Activated CD4-positive, alpha-beta T cell treated with anti-CD3 and anti-CD28 coated beads, Interleukin-2, amount 50 U/mL, for 48 hours (primary cell): ENCODE measurements at regions not wholly inside any gene's neighbourhood (a gene's known extent, or its start where the extent isn't known, plus 50 kb on each side); places are given as distances from the start of the nearest gene placed in this dataset.
"Not testable (repeated sequence)": the region's sequence is repeated elsewhere in the genome, so short reads cannot be mapped to it uniquely, and the experiment has no call there.

Source experiments
- DNase-seq, 2 experiments: peaks; one replicate each; pipeline ENCODE4 v3.0.0-alpha.2; 2020

DNA sequence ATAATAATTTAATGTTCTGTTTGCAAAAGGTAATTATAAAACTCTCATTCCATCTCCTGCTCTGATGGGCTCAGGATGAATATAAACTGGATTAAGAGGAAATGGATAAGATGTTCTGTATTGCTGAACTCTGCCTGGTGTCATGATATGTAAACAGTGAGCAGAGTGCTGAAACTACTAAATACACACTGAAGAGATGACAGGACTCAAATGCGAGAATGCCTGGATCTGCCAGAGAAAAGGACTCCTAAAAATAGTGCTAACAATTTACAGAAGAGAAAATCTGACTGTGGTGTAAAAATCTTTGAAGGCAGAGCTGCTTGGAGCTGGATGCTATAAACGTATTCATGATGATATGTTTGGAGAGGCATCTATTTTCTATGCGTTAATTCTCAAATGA, 303.2 kb downstream of the RWDD3 start:
- no peak for DNase-seq

DNA sequence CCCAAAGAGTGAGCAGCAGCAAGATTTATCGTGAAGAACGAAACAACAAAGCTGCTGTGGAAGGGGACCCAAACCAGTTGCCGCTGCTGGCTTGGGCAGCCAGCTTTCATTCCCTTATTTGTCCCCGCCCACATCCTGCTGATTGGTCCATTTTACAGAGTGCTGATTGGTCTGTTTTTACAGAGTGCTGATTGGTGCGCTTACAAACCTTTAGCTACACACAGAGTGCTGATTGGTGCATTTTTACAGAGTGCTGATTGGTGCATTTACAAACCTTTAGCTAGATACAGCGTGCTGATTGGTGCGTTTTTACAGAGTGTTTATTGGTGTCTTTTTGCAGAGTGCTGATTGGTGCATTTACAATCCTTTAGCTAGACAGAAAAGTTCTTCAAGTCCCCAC, 304.2 kb downstream of the RWDD3 start:
- DNase-seq: not testable (repeated sequence)

DNA sequence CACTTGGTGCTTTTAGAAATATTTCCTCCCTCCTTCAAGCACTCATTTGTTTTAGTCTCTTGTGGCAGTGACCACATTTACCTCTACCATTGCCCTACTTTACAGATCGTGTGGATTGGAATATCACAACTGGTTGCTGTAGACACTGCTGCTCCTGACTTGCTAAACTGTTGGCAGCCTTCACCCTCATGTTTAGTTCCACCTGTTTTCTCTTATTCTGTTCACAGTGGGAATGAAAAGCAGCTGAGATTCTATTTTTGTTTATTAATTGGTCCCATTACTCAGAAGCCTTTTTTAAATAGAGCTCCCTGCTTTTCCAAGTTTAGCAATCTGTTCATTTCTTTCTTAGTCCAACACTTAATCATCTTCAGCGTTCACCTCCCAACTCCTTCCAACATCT, 308.9 kb downstream of the RWDD3 start:
- no peak for DNase-seq

DNA sequence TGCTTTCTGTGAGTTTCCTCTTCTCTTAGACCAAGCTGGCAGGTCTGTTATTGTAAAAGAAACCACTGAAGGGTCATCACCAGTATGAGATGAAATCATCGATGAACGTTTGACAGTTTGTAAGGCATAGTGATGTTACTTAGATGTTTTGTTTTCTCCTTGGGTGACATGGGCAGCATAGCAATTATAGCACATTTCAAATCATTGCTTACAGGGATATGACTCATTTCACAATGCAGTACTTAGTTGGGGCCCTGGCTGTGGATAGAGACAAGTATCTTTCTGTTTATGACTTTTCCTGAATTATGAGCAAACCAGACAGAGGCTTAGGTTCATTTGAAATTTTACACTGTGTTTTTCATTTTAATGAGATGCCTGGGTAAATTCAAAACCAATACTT, 313.0 kb downstream of the RWDD3 start:
- DNase-seq: no peak

DNA sequence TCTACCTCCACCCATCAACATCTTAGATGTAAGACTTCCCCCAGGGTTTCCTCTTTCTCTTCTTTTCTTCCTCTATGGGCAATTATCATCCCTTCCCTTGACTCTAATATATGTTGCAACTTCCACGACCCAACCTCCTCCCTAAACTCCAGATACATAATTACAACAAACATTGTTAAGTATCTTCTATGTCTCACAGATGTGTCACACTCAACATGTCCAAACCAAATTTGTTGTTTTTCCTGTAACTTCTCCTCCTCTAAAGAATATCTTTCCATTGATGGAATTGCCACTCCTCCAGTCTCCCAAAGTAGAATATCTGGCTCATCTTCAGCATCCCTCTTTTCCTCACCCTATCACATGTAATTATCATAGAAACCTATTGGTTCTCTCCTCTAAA, 314.2 kb downstream of the RWDD3 start:
- no peak for DNase-seq

DNA sequence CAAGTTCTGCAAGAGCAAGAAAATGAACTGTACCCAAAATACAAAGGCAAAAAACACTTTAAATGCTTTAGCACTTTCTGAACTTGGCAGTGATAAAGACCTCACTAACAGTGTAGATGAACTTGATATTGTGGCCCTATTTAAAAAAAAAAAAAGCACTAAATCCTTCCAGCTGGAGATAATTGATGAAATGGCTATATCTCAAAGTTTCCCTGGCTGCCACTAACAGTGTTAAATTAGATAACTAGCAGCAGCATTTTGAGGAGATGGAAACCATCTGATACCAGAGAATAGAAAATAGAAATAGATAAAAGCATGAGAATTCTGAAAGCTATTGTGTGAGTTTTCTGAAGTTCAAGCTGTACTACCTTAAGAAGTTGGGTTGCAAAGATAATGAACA, 317.2 kb downstream of the RWDD3 start:
- DNase-seq: no peak

DNA sequence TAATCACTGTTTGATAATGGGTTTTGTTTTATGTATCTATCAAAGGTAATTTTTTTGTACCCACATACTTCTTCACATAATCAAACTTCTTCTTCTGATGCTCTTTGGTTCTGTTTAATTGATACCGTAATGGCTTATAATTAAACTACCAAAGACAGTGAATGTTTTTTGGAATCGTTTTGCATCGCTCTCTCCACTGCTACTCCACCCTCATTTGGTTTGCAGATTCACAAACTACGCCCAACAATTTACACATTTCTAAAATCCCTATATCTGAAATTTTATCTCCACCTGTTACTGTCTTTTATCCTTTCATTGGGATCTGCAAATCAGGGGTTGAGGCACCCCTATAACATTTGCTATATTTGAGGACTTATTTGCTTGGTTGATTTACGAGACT, 319.6 kb downstream of the RWDD3 start:
- no peak for DNase-seq

DNA sequence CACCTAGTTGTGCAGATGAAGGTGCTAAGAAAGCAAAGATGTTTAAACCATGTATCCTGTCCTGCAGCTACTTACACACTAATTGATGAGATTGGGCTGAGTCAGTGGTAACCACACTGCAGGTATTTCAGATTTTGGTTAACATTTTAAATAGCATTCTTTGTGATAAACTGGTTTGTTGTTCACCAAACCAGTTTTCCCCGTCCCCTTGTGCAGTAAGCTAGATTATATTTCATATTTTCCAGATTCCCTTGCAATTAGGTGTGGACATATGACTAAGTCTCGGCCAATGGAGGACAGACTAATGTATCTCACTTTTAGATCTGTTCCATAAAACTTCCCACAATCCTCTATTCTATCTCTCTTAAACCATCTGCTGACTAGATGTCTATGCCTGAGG, 320.4 kb downstream of the RWDD3 start:
- no peak for DNase-seq

DNA sequence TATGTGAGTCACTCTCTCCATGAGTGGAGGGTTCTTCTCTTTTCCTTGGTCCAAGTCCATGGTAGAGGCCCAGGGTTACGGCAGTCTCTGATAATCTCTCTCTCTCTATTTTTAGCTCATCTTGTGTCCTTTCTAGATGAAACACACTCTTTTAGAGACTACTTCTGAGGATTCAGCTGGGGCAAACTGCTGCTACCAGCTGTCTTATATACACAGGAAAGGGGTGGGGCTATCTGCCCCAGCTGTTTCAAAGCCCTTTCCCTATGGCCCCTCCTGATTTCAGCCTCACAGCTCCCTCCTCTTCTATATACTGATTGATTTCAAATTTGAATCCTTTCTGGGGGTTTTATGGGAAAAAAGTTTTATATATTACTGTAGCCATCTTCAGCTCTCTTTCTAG, 324.8 kb downstream of the RWDD3 start:
- DNase-seq: no peak

DNA sequence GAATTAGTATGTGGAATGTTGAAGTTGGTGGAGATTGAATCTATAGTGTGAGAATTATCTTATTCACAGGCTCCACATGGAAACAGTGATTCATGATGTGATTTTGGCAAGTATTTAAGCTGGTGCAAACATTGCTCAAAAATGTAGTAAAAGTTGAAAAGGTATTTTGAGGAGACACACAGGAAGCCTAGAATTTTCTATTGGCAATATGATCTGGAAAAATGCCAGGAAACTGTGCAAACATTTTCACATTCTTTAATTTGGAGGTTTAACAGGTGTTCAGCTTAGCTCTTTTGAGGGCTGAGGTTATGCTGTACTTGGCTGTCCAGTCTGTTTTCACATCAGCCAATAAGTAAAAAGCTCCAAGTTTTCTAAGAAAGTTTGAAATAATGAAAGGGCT, 327.3 kb downstream of the RWDD3 start:
- DNase-seq: no peak

DNA sequence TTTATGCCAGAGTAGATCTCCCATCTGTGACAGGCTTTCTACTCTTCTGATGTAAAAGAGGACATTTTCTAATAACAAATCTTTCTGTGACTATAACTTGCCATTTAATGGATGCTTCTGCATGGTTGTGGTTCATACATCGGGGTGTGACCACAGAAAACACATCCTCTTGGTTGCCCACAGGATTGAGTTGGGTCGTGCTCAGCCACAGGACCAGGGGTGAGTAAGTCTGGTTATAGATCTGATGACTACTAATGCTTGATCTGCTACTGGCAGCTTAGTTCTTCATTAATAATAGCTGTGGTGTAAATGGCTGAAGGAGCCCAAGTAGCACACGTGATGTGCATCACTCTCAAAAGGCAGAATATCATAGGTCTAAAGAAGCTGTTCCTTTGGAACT, 328.2 kb downstream of the RWDD3 start:
- DNase-seq: no peak

DNA sequence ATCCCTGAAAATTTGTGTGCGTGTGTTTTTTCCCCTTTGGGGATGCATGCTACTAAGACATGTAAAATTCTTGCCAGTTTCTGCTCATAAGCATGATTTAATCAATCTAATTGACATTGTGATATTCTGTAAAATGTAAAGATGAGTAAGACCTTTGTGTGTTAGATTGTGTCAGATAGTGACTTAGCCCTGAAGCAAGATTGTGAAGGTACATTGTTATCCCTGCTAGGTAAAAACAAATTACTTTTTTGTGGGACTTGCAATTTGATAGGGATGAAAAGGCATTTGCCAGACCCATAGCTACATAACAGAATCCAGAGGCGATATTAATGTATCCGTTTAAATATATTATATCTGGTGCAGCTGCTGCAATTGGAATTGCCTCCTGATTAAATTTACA, 338.0 kb downstream of the RWDD3 start:
- no peak for DNase-seq

DNA sequence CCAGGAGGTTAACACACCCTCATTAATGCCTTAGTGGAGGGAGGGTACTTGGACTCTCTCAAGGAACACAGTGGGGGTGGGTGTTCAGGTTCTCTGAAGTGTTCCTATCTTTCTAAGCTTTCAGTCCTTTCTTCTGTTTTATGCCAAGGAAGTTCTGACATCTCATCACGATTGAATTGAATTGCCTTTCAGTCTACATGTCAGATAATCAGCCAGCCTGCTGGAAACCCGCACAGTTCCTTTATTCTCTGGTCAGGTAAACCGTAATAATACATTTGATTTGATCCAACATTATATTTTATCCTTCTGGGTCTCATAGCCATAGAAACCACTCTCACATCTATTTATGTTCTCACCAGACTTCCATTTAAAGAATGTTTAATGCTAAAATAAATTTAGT, 339.0 kb downstream of the RWDD3 start:
- DNase-seq: no peak

DNA sequence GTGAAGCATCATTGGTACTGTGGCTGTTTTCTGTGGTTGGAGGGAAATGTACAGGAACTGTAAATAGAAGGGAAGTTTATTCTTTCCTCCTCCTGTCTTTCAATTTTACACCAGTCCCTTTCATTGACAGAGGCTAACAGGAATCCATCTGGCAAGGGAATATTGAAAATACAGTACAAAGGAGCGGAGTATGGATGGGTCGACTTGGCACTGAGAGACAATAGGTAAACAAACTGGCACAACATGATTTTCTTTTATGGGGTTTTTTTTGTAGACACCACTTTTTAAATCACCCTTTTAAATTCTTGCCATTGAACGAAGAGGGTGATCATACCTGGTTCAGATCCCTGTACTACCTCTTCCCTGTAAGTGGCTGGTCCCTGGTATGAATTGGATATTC, 341.3 kb downstream of the RWDD3 start:
- no peak for DNase-seq

DNA sequence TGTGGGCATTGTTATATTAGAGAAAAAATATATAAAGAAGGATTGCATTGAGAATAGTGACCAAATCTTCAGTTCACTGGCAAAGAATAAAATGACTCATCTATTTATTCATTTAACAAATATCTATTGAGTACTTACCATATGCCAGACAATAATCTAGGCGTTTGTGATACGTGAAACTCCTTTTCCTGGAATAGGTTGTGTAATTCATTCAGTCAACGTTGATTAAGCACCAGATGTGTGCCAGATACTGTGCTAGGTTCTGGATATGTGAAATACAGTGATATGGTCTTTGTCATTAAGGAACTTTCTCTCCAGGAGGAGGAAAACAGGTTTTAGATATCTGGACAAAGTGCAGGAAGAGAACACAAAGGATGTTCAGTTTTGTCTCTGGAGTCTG, 344.5 kb downstream of the RWDD3 start:
- no peak for DNase-seq

DNA sequence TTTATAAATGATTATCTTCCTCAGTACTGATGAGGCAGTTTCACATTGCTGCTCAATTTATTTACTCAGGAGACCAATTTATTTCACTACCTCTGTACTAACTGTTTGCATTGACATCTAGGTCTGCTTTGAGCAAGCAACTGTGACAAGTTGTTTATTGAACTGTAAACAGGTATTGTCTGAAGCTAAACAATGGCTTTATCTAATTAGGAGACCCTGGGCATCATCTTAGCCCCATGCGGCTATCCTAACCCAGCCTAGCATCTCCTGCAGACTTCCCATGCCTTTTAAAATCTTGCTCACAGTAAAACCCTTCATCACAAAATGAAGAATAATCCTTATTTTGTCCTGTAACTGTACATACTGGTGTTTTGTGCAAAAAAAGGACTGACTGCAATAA, 348.2 kb downstream of the RWDD3 start:
- no peak for DNase-seq

DNA sequence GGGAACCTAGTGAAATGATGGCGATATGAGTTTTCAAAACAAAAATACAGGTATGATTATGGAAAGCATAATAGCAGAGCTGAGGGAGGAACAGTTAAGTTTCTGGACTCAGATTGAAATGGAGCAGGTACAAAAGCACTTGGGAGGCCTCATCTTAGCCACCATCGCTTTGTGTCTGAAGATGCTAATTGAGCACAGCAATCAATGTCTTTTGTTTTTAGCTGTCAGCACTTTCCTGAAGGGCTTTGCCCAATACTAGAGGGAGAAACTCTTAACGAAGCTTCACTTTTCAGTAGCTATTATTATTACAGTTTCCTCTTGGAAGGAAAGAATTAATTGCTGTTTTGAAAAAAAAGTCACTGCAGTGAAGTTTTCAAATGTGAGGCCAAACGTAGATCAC, 348.7 kb downstream of the RWDD3 start:
- DNase-seq: no peak

DNA sequence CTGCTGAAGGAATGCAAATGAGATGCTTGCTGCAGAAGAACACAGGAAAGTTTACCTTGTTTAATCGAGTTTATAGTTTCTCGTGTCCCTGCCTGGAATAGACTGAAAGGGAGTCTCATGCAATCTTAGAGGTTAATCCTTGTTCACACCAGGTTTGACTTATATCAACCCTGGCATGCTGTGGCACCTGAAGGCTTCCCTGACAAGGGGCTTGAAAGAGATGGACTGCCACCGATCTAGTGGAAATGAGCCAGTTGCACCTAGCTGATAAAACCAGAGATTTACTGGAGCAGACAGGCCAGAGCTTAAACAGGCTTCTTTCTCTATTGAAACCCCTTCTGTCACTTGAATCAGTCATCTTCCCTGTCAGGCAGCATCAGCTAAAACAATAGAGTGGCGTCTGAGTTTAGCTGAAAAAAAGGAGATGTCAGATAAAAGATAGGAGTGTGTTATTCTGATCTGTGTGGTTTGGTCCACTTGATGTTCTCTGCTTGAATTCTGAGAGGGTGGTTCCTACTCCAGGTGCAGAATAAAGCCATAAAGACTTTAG, 349.7 kb downstream of the RWDD3 start:
- no peak for DNase-seq

DNA sequence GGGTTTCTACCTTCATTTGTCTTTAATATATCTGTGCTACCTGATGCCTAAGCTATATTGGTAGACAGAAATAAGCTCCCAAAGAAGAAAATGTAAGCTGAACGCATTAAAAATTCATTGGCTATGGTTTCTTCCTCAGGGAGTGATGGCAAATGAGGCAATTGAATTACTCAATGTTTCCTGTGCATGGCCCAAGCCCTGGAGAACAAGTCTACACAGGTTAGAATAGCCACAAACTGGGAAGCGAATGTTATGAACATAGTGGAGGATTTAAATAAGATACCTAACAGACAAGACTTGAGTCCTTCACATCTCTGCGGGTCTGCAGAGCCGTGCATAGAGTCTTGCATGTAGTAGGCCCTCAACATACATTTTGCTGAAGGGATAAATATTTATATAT, 350.3 kb downstream of the RWDD3 start:
- DNase-seq: no peak

DNA sequence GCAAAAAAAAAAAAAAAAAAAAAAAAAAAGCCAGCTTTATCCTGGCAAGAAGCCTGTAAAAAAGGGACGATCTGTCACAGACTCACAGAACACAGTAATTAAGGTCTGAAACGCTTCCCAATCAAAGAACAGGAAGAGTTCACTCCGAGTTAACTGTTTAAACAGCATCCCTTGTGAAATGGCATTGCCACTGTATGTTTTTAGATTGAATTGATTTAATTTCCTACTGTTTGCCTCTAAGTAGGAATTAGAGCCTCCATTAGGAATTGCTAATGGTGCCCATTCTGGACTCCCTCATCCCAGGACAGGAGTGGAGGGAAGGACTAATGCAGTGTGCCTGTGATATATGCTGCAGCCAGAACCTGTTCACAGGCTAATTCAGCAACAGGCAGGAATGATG, 370.8 kb downstream of the RWDD3 start:
- DNase-seq: no peak

DNA sequence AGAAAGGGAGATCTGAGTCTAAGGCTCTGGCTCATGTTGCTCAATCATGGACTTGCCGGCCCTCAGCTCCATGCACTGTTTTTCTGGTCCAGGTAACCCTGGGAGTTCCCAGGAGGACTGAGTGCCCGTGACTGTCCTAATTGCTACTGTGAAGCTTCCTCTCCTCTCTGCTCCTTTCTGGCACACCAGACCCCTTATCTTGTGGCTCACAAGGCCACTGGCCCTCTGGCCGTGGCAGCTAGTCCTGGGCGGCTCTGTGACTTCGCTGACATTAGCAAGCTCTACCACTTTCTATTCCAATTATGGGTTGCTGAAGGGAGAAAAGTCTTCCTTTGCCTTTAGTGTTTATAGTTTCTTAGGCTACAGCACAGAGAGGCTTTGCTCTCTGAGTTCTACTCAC, 380.2 kb downstream of the RWDD3 start:
- no peak for DNase-seq

DNA sequence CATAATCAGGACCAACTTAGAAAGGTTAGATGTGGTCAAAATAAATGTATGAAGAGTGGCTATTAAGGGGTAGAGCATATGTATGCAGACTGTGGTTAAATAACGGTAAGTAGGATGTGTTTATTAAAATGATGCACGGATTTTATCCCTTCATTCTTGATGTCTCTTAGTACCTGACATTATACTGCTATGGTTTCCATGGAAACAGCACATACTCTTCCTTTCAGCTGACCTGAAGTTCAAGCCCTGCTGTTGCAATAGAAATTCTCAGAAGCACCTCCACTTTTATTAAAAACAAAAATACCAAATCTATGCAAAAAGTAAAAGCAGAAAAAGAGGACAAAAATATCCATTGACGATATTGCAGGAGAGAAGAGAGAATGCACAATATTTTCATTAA, 381.4 kb downstream of the RWDD3 start:
- no peak for DNase-seq

DNA sequence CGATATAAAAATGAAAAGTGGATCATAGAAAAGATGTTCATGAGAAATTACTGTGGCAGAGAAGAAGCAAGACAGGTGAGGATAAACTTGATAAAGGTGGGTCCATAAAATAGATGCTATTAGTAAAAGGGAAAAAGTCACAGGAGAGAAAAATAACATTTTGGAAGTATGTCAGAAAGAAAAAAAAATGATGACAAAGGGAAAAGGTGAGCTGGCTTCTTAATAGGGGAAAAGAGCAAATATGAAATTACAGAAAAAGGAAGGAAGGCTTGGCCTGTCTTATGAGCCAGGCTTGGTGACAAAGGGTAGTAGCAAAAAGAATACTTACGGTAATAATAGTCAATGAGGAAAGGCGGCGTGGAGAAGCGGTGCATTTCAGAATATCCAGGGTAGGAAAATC, 386.1 kb downstream of the RWDD3 start:
- DNase-seq: no peak

DNA sequence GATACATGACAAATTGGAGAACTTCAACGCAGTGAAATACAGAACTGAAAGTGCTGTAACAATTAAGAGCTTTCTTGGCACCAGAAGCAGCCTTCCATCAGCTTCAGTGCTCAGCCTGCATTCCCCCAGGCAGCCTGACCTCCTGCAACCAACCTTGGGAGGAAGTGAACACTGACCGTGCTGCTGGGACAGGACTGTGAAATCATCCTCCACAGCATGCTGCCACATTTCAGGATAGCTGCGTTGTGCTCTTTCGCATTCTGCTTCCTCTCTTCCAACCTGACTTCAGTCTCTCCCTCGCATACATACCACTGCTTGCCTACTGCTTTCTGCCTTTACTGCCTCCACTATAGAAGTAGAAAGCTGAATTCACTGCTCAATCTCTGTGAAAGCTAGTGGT, 388.6 kb downstream of the RWDD3 start:
- no peak for DNase-seq

DNA sequence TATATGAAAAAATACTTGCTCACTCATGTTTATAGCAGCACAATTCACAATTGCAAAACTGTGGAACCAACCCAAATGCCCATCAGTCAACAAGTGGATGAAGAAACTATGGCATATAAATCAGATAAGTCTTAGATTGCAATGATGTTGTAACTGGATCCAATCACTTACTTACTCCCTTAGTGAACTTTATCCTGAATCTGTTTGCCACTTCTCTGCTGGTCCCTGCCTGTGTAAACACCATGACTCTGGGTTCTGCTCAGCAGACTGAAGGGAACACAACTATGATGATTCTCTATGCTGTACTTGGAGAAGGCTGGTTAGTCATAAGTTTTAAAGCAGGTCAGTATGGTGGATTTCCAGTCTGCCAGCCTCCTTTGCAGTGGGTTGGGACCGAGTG, 391.2 kb downstream of the RWDD3 start:
- DNase-seq: no peak

DNA sequence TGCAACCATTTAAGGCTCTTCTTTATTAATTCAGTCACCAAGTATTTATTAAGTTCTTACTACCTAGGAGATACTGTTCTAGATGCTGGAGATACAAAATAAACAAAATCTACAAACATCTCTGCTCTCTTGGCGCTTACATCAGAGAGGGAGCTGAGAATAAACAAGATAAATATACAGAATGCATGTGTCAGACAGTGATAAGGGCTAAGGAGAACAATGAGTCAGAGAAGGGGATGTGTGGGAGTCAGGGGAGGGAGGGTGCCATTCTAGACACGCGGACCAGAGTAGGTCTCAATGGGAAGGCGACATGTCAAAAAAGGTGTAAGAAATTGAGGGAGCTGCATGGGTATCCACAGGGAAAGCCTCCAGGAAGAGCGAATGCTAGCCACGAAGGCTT, 393.2 kb downstream of the RWDD3 start:
- DNase-seq: no peak
